ENCODE measurements at regions not wholly inside any gene's neighbourhood (a gene's known extent, or its start where the extent isn't known, plus 50 kb on each side); places are given as distances from the start of the nearest gene placed in this dataset.

GRCh38 chr3:124248471-124249028 is 256.6 kb upstream of the ROPN1 start:
- DNase-seq: no peak

GRCh38 chr3:124249038-124249437 is 257.1 kb upstream of the ROPN1 start:
- no peak for DNase-seq

- no peak for DNase-seq
These were observed 258.1 kb upstream of the ROPN1 start for GRCh38 chr3:124250053-124250452.

GRCh38 chr3:124256156-124256555 is 264.2 kb upstream of the ROPN1 start:
- DNase-seq: no peak

GRCh38 chr3:124256599-124256998 is 264.7 kb upstream of the ROPN1 start:
- DNase-seq: no peak

GRCh38 chr3:124257336-124257864 is 265.5 kb upstream of the ROPN1 start:
- no peak for DNase-seq

GRCh38 chr3:124258057-124258500 is 266.2 kb upstream of the ROPN1 start:
- no peak for DNase-seq

GRCh38 chr3:124260206-124260915 is 268.4 kb upstream of the ROPN1 start:
- DNase-seq: no peak

GRCh38 chr3:124261306-124261705 is 269.4 kb upstream of the ROPN1 start:
- no peak for DNase-seq

- peak; percentile 14 for DNase-seq
These were observed 271.2 kb upstream of the ROPN1 start for GRCh38 chr3:124263168-124263567.

- no peak for DNase-seq
These were observed 272.4 kb upstream of the ROPN1 start for GRCh38 chr3:124264346-124264745.

GRCh38 chr3:124266487-124266886 is 274.6 kb upstream of the ROPN1 start:
- no peak for DNase-seq

GRCh38 chr3:124267406-124267805 is 275.5 kb upstream of the ROPN1 start:
- no peak for DNase-seq

GRCh38 chr3:124268355-124268754 is 276.4 kb upstream of the ROPN1 start:
- DNase-seq: no peak

- DNase-seq: no peak
These were observed 277.7 kb upstream of the ROPN1 start for GRCh38 chr3:124269619-124270018.

GRCh38 chr3:124272605-124273151 is 280.8 kb upstream of the ROPN1 start:
- no peak for DNase-seq

- DNase-seq: no peak
These were observed 281.7 kb upstream of the ROPN1 start for GRCh38 chr3:124273651-124274050.

GRCh38 chr3:124274051-124274450 is 282.1 kb upstream of the ROPN1 start:
- DNase-seq: no peak

- no peak for DNase-seq
These were observed 283.5 kb upstream of the ROPN1 start for GRCh38 chr3:124275412-124275811.

- no peak for DNase-seq
These were observed 284.2 kb upstream of the ROPN1 start for GRCh38 chr3:124276133-124276532.

- no peak for DNase-seq
These were observed 284.7 kb upstream of the ROPN1 start for GRCh38 chr3:124276539-124277143.

GRCh38 chr3:124277144-124277890 is 285.4 kb upstream of the ROPN1 start:
- DNase-seq: no peak
